OCI-LY3 (cell line): ENCODE measurements at regions not wholly inside any gene's neighbourhood (a gene's known extent, or its start where the extent isn't known, plus 50 kb on each side); places are given as distances from the start of the nearest gene placed in this dataset.

Experiments used
- EZH2phosphoT487 ChIP-seq: fragments of 200-600 bp; shearing (Covaris generic); IDR thresholded peaks from 2 replicates; pipeline ENCODE4 v1.6.1; 2018; ENCODE audit warnings: antibody characterized with exemption, mixed run types, low read depth
- TF ChIP-seq, protein P1 (sequence below): fragments of 200-600, 300-600 bp; sonication (generic); IDR thresholded peaks from 2 replicates; pipeline ENCODE4 v1.5.1; 2014; ENCODE audit warnings: antibody characterized with exemption, low read length, low read depth

DNA sequence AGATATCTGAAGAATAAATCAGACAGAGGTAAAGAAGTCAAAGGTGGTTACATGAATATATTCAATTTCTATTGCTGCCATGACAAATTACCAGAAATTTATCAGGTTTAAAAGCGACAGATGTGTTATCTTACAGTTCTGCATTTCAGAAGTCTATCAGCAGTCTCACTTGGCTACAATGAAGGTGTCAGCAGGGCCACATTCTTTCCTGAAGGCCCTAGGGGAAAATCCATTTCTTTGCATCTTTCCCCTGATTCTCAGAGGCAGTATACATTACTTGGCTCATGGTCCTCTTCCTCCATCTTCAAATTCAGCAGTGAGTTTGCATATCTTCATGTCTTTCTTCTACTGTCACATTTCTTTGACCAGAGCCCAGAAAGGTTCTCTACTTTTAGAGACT is 145.8 kb upstream of the GULP1 start:
- TF ChIP-seq, protein P1, sequence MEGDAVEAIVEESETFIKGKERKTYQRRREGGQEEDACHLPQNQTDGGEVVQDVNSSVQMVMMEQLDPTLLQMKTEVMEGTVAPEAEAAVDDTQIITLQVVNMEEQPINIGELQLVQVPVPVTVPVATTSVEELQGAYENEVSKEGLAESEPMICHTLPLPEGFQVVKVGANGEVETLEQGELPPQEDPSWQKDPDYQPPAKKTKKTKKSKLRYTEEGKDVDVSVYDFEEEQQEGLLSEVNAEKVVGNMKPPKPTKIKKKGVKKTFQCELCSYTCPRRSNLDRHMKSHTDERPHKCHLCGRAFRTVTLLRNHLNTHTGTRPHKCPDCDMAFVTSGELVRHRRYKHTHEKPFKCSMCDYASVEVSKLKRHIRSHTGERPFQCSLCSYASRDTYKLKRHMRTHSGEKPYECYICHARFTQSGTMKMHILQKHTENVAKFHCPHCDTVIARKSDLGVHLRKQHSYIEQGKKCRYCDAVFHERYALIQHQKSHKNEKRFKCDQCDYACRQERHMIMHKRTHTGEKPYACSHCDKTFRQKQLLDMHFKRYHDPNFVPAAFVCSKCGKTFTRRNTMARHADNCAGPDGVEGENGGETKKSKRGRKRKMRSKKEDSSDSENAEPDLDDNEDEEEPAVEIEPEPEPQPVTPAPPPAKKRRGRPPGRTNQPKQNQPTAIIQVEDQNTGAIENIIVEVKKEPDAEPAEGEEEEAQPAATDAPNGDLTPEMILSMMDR, result no peak
- TF ChIP-seq EZH2phosphoT487, result no peak
